GM19043 (cell line): ENCODE measurements at regions not wholly inside any gene's neighbourhood (a gene's known extent, or its start where the extent isn't known, plus 50 kb on each side); places are given as distances from the start of the nearest gene placed in this dataset.

Experiments
- ATAC-seq: cut with Tn5 transposase; IDR thresholded peaks from one replicate; pipeline ENCODE4 v1.9.1; 2021; ENCODE audit warnings: low read depth; ENCODE audit not compliant: unreplicated experiment

DNA sequence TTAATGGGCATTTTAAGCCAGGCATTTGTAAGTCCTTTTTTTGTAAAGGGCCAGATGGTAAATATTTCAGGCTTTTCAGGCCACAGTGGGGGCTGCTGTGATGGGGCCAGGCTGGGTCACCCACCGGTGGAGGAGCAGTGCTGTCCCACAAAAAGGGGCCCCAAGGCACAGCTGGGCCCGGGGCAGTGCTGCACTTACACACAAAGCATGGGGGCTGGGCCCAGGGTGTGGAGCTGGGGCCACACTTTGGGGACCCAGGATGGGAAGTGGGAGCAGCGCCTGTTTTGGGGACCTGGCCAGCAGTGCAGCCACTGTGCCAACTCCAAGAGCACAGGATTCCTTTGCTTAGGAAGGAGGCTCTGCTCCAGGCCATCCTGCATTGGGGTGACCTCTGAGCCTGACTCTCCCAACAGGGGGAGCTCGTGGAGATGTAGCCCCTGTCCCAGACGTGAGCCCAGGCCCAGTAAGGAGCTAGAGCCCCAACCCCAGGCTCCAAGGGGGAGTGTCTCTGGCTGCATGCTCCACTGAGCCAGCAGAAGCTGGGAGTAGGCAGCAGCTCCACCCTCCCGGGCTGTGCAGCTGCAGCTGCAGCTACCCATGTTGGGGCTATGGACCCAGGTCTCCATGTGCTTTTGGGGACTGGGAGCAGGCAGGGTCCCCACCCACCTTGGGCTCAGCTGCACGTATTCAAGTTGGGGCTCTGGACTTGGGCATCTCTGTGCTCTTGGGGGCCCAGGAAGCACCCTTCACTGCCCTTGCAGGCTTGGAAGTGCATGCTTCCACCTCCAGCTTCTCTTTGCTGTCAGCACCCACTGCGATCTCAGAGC, 1036.5 kb upstream of the CNTNAP5 start:
- no peak for ATAC-seq

DNA sequence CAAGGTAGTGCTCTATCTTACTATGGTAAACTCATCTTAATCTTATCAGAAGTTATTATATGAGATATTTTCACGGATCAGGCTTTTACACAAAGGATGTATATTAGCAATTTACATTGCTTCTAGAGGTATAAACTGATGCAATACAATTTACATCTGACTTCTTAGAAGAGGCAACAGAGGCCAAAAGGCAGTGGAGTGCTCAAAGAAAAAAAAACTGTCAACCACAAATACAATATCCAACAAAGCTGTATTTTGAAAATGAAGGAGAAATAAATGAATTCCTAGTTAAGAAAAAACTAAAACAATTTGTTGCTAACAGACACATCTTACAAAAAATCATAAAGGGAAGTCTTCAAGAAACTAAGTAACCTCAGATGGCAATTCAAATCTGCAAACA, 1031.5 kb upstream of the CNTNAP5 start:
- ATAC-seq: no peak

DNA sequence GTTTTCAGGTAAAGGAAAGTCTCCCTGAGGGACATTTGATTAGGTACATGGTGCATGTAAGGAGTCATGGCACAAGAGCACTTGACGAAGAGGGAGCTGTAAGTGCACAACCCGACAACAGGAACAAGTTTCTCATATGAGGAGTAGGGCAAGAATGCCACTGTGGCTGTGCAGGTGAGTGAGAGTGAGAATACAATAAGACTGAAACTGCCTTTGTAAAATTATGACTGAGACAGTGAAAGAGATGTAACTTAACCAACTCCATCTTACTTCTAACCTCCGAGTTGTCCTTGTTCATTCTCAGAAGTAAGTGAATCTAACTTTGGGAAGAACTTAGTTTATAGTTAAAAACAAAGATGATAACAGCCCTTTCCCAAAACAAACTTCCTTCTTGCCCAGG, 1025.8 kb upstream of the CNTNAP5 start:
- no peak for ATAC-seq

DNA sequence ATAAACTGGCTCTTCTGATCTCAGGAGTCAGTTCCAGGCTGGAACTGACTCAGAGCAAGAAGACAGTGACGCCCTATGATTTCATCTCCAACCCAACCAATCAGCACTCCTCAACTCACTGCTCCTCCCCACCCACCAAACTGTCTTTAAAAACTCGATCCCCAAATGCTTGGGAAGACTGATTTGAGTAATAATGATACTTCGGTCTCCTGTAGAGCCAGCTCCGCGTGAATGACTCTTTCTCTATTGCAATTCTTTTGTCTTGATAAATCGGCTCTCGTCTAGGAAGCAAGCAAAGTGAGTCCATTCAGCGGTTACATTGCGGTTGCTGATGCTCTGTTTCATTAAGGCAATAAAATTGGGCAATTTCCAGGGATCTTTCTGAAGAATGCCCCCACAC, 1025.3 kb upstream of the CNTNAP5 start:
- no peak for ATAC-seq

DNA sequence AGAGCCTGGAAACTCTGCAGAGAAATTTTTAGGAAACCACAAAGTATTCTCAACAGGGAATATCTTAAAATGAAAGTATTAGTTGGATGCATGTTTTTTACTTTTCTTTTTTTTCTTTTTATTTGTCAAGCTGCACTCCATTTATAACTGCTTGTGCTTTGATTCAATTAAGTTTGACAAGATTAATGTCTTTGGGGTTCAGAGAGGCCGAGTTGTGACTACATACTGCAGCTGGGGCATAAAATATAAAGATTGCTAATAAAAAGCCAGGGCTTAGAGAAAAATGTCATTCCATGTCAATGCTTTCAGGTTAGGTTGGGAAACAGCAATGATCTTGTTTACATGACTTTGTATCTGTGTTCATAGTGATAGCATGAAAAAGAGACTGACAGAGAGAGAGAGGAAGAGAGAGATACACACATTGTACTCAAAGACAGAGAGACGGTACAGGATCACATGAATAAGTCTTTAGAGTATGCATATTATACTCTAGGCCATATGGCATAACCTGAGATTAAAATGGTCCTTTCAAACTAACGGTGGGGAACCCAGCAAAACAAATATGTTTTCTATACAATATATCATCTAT, 1022.3 kb upstream of the CNTNAP5 start:
- no peak for ATAC-seq

DNA sequence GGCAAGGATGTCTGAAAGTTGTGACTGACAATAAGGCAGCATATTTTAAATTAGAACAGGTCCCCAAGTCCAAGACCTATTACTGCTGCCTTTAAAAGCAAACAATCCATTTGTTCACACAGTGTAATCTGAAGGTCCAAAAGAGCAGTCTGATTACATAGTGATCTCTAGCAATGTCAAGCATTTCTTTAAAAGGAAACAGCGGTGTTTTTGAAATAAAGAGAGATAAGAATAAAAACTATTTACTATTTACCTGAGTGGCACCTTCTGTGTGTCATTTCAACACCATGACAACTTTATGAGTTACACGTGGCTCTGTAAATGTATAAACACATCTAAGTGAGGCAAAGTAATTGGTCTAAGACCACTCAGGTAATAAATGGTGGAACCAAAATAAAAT, 1009.9 kb upstream of the CNTNAP5 start:
- no peak for ATAC-seq

DNA sequence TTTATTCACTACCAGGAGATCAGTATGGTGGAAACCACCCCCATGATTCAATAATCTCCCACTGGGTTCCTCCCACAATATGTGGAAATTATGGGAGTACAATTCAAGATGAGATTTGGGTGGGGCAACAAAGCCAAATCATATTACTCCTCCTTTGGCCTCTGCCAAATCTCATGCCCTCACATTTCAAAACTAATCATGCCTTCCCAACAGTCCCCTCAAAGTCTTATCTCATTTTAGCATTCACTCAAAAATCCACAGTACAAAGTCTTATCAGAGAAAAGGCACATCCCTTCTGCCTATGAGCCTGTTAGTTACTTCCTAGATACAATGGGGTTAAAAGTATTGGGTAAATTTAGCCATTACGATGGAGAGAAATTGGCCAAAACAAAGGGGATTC, 989.5 kb upstream of the CNTNAP5 start:
- no peak for ATAC-seq

DNA sequence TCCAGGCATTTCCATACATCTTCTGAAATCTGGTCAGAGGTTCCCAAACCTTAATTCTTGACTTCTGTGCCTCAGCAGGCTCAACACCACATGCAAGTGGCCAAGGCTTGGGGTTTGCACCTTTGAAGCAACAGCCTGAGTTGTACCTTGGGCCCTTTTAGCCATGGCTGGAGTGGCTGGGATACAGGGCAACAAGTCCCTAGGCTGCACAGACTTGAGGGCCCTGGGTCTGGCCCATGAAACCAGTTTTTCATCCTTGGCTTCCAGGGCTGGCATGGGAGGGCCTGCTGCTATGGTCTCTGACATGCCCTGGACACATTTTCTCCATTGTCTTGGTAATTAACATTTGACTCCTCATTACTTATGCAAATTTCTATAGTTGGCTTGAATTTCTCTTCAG, 988.8 kb upstream of the CNTNAP5 start:
- ATAC-seq: no peak

DNA sequence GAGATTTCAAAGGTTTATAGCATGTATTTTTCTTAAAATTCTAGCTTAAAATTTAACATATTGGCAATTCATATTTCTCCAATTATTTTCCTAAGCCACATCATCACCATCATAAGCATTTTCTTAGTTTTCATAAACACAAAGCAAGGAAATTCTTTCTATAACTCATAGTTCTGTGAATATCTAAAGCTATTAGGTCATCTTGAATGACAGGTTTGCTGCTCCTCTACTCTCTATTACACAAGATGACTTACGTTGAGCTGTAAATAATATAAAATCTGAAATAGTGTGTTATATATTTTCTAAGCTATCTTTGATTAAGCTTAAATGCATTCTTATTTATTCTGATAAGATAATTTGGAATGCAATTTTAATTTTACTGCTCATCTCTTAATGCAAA, 984.6 kb upstream of the CNTNAP5 start:
- no peak for ATAC-seq

DNA sequence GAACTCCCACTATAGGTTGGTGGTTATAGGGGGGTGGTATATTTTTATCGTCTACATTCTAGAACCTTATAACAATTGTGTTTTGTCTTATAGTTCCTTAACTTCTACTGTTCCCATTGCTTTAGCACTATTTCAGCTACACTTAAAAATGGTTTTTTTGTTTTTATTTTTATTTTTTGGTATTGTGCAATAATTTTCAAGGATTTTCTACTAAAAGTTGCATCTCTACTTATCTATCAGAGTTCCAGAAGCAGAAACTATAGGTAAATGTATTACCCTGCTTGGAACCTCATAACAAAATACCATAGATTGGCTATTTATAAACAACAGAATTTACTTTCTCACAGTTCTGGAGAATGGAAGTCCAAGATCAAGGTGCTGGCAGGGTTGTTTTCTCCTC, 981.6 kb upstream of the CNTNAP5 start:
- ATAC-seq: no peak

DNA sequence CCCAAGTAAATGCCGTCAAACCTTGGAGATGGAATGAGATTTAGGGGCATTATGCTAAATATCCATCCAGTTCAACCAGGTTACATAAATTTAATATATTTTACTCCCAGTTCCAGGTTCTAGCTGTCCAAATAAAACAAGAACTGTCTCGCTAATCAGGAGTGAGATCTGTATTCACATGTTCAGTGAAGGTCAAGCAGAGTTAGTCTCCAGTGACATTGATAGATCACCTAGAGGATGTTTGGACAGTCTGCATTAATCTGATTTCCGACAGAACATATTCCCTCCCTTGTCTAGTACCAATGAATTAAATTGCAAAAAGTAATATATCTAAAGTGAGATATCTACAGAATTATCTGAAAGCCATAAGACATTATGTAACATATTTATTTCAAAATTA, 979.4 kb upstream of the CNTNAP5 start:
- no peak for ATAC-seq

DNA sequence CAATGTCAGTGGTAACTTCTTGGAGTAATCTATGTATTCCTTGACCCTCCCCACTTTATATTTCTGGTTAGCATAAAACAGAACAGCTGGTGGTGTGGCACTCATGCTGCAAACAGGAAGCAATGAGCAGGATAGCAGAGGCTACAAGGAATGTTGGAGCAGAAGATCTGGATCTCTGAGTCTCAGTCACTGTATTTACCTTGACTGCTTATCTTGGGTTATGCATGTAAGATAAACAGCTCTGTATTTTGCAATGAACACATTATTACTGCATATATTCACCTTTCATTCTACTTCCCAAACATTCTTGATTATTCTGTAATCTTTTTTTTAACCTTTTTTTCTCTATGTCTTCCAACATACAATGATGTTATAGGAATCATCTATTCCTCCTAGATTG, 977.9 kb upstream of the CNTNAP5 start:
- ATAC-seq: no peak

DNA sequence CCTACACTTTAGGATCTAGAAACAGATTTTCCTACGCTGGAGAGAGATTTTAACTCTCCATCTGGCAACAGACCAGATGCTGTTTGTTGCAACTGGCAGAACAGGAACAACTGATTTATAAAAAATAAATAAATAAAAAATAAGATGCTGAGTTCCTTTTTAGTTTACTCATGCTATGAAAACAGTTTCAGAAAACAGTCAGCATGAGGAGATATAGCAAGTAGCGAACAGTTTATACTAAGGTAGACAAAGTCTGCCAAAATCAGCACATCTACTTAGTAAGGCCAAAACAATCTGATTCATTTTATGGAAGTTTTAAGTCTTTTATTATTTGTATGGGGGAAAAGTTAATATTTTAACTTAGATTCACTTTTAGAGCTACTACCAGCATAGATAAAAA, 974.0 kb upstream of the CNTNAP5 start:
- ATAC-seq: no peak

DNA sequence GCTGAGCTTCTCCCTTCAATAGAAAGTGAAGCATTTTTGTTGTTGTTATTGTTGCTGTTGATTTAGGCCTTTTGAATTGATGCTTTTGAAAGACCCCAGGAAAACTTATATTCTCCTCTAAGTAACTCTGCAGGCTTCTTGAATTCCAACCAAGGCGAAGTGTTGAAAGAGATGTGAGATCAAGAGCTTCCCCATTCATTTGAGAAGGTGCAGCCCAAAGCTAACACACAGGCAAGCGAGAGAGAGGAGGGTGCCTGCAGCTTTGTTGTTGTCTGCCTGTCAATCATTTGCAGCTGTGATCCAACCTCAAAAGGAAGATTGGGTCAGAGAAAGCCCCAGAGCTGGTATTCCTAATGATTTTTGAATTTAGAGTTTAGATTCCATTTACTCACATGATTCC, 963.6 kb upstream of the CNTNAP5 start:
- no peak for ATAC-seq

DNA sequence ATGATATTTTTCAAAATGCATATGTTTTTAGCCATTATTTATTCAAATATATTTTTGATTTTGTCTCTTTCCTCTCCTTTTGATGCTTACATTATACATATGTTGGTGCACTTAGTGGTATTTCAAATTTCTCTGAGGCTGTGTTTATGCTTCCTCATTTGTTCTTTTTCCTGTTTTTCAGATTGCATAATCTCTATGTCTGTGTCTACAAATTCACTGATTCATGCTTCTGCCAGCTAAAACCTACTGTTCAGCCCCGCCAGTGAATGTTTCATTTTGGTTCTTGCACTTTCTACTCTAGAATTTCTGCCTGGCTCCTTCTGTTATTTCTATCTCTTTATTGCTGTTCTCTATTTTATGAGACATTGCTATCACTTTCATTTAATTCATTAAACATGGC, 951.7 kb upstream of the CNTNAP5 start:
- no peak for ATAC-seq

DNA sequence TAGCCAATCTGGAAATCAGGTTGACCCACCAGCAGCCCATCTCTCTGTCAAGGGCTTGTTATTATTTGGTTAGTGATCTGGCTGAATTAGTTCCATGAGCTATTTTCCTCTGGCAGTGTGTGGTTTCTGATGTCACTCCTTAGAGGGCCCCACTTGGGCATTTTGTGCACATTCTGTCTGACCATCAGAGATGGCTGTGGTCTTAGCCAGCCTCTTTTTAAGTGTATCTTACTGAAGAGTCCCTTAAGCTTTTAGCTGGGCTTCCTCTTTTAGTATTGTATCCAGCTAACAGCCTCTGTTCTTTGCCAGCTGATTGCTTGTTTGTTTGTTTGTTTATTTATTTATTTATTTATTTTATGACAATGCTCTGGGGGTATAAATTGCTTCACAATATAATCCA, 951.1 kb upstream of the CNTNAP5 start:
- no peak for ATAC-seq

DNA sequence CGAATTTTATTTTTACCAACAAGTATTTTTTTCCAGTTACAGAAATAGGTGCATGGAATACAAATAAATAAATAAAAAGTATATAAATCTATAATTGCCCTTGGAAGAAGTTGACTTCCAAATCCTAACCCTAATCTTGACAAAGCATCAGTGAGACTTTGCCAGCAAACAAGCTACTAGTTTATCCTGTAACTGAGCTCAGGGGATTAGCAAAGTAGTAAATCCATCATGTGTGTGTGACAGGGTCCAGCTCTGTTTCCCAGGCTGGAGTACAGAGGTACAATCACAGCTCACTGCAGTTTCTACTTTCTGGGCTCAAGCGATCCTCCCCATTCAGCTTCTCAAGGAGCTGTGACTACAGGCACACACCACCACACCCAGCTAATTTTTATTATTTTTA, 948.0 kb upstream of the CNTNAP5 start:
- ATAC-seq: no peak

DNA sequence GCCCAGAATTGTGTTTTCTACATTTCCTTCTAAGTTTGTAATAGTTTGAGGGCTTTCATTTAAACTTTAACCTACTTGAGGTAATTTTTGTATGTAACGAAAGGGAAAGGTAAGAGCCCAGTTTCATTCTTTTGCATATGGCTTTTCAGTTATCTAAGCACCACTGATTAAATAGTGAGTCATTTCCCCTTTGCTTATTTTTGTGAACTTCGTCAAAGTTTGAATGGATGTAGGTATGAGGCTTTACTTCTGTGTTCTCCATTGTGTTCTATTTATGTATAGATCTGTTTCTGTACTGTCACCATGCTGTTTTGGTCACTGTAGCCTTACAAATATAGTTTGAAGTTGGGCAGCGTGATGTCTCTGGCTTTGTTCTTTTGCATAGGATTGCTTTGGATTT, 944.8 kb upstream of the CNTNAP5 start:
- ATAC-seq: no peak

DNA sequence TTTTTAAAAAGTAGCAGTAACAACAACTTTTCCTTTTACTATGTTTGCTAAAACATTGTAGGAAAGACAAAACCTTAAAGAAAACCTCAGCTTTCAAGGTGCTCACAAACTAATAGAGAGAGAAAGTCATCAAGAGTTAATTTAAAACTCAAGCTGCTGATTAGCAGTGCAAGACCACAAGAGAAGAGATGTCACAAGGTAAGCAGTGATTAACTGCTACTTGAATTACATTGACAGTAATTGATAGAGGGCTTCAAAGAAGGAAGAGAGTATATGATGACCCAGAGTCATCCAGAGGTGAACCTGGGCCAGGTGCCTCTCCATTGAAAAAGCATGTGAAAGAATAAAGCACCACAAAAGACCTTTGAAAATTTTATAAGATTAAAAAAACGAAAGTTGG, 939.6 kb upstream of the CNTNAP5 start:
- ATAC-seq: no peak

DNA sequence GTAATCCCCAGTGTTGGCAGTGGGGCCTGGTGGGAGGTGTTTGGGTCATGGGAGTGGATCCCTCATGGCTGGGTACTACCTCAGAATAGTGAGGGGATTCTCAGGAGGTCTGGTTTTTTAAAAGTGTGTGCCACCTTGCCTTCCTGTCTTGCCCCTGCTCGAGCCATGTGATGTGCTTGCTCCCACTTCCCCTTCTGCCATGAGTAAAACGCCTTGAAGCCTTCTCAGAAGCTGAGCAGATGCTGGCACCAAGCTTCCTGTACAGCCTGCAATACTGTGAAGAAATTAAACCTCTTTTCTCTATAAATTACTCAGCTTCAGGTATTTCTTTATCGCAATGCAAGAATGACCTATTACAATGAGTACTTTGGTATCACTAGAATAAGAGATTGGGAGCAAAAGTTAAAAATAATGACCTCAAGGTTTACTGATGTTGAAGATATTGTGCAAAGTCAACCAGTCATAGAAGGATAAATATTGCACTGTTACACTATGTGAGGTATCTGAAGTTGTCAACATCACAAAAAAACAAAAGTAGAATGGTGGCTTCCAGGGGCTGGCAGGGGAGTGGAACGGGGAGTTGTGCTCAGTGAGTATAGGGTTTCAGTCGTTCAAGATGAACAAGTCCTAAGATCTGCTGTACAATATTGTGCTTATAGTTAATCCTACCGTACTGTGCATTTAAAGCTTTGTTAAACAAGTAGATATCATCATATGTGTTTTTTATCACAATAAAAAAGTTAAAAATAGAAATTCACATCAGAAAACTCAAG, 938.3 kb upstream of the CNTNAP5 start:
- no peak for ATAC-seq

DNA sequence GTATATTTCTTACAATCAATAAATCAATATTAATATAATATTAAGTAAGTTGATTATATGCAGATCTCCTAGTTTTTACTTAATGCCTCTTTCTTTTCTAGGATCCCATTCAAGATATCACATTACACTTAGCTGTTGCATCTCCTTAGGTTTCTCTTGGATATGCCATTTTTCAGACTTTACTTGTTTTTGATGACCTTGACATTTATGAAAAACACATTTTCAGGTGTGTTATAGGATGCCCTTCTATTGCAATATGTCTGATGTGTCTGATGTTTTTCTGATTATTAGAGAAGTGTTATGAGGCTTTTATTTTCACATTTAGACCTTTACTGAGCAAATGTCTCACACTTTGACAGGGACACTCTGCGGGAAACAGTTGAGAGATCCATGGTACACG, 933.6 kb upstream of the CNTNAP5 start:
- no peak for ATAC-seq

DNA sequence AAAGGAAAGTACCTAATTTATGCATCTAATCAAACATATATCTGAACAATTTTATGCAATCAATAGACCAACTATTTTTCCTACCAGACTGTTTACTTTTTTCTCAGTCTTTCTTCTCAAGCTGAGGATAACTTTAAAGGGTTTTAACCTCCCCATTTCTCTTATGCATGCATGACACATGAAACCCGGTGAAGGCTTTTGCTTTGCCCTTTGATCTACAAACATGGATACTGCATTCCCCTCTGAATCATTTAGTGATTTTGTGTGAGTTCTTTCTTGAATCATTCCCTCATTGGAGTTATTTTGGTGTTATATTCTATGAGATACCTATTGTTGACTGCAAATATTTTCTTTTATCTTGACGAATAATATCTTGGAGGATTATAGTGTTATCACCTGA, 931.9 kb upstream of the CNTNAP5 start:
- ATAC-seq: no peak
